COLO668 (cell line): ENCODE measurements at regions not wholly inside any gene's neighbourhood (a gene's known extent, or its start where the extent isn't known, plus 50 kb on each side); places are given as distances from the start of the nearest gene placed in this dataset.
A peak's percentile ranks its signal among the peaks of the same experiment; 100 is the strongest.

Experiments used
- DNase-seq: peaks from one replicate; lab custom pipeline; 2025; ENCODE audit not compliant: unreplicated experiment; lab: John Stamatoyannopoulos, UW

- DNase-seq = no peak
Observed at GRCh38 chr4:186931519-186931918, 207.9 kb upstream of the FAT1 start.

- peak; percentile 10 for DNase-seq
Observed at GRCh38 chr4:186932196-186932595, 208.5 kb upstream of the FAT1 start.

GRCh38 chr4:186932631-186933187 lies 209.1 kb upstream of the FAT1 start:
- DNase-seq = no peak

GRCh38 chr4:186934244-186934643 lies 210.6 kb upstream of the FAT1 start:
- DNase-seq = no peak

GRCh38 chr4:186934841-186935443 lies 211.3 kb upstream of the FAT1 start:
- DNase-seq = no peak

- no peak for DNase-seq
Observed at GRCh38 chr4:186935901-186936300, 212.2 kb upstream of the FAT1 start.

- DNase-seq = no peak
Observed at GRCh38 chr4:186936496-186937375, 213.1 kb upstream of the FAT1 start.

- no peak for DNase-seq
Observed at GRCh38 chr4:186939226-186939625, 215.6 kb upstream of the FAT1 start.

GRCh38 chr4:186939766-186940165 lies 216.1 kb upstream of the FAT1 start:
- no peak for DNase-seq

- DNase-seq = no peak
Observed at GRCh38 chr4:186940476-186940875, 216.8 kb upstream of the FAT1 start.

GRCh38 chr4:186942758-186943377 lies 219.2 kb upstream of the FAT1 start:
- DNase-seq = no peak

- DNase-seq = no peak
Observed at GRCh38 chr4:186943411-186943810, 219.8 kb upstream of the FAT1 start.

GRCh38 chr4:186946136-186946535 lies 222.5 kb upstream of the FAT1 start:
- no peak for DNase-seq

GRCh38 chr4:186946682-186947294 lies 223.1 kb upstream of the FAT1 start:
- DNase-seq = peak; percentile 29

- DNase-seq = no peak
Observed at GRCh38 chr4:186948361-186949242, 224.9 kb upstream of the FAT1 start.

GRCh38 chr4:186949847-186950246 lies 226.2 kb upstream of the FAT1 start:
- no peak for DNase-seq

- no peak for DNase-seq
Observed at GRCh38 chr4:186952709-186953108, 229.1 kb upstream of the FAT1 start.

- DNase-seq = no peak
Observed at GRCh38 chr4:186953599-186954260, 230.1 kb upstream of the FAT1 start.

- no peak for DNase-seq
Observed at GRCh38 chr4:186954509-186954908, 230.9 kb upstream of the FAT1 start.

GRCh38 chr4:186954956-186955355 lies 231.3 kb upstream of the FAT1 start:
- no peak for DNase-seq
